ENCODE measurements at regions not wholly inside any gene's neighbourhood (a gene's known extent, or its start where the extent isn't known, plus 50 kb on each side); places are given as distances from the start of the nearest gene placed in this dataset.

- CTCF ChIA-PET = no interaction called here
- no peak for TF ChIP-seq CTCF (IDR thresholded peaks at IDR 0.05; ENCODE audit: control extremely low read depth, extremely low read depth, low read depth, missing control alignments)
- no peak for DNase-seq (ENCODE audit: extremely low spot score)
- POLR2A ChIA-PET = no interaction called here
Measured at GRCh38 chr4:19230906-19231545, 1020.7 kb upstream of the SLIT2 start.

DNA sequence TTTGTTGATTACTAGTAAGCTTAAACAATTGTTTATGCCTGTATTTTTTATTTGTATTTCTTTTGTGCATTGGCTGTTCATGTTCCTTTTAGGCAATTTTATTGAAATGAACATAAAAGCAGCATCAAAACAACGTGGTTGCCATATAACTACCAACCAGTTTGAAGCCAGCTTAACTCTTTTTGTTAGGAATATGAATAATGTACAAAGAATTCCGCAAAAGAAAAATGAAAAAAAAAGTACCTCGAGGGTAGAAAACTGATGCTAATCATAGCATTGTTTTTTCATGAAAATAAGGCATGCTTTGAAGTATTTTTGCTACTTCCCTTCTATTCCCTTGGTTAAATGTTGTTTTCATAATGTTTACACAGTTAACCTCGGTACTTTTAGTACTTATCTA, 1024.0 kb upstream of the SLIT2 start:
- CTCF ChIA-PET = interaction anchor here (1.0 kb wide), 1 partner anchor 21 kb away, joined by 3 read pairs; no protein-coding TSS in a partner anchor
- TF ChIP-seq CTCF (IDR thresholded peaks at IDR 0.05; ENCODE audit: control extremely low read depth, extremely low read depth, low read depth, missing control alignments) = no peak
- no peak for DNase-seq (ENCODE audit: extremely low spot score)
- POLR2A ChIA-PET = no interaction called here

DNA sequence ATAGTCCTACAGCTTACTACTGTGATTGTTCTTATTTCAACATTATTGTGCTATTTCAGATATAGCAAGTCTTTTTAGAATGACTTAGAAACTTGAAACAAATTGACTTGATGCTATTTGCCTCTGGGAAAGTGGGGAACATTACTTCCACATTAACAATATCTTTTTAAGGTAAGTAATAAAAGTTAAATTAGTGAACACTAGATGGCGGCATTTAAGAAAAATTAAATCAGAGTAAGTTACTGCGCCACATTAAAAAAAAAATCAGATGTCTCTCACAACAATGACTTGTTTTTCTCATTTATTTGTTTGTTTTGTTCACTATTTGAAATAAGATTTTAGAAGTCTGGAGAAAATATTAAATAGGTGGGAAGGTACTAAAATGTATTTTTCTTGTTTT, 1026.9 kb upstream of the SLIT2 start:
- POLR2A ChIA-PET = no interaction called here

DNA sequence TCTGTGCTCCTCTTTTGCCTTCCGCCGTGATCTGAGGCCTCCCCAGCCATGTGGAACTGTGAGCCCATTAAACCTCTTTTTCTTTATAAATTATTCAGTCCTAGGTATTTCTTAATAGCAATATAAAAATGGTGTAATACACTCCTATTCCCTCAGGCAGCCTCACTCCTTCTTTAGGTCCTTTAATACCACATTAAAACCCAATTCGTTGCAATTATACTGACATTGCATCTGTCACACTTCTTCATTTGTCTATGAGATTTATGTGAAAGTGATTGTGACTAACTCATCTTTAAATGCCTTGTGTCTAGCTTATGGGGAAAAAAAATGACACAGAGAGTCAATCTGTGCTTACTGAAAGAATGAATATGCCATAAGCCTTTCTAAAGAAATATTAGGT, 1035.2 kb upstream of the SLIT2 start:
- POLR2A ChIA-PET = no interaction called here
- TF ChIP-seq CTCF (IDR thresholded peaks at IDR 0.05; ENCODE audit: control extremely low read depth, extremely low read depth, low read depth, missing control alignments) = no peak
- CTCF ChIA-PET = no interaction called here
- no peak for DNase-seq (ENCODE audit: extremely low spot score)

More for the DNA sequence above, 1026.9 kb upstream of the SLIT2 start:
- peak; percentile 13 for DNase-seq (ENCODE audit: extremely low spot score)
- CTCF ChIA-PET = interaction anchor here (2.8 kb wide), 1 partner anchor 1023 kb away, joined by 10 read pairs; no protein-coding TSS in a partner anchor
- peak; percentile 11 for TF ChIP-seq CTCF (IDR thresholded peaks at IDR 0.05; ENCODE audit: control extremely low read depth, extremely low read depth, low read depth, missing control alignments)

DNA sequence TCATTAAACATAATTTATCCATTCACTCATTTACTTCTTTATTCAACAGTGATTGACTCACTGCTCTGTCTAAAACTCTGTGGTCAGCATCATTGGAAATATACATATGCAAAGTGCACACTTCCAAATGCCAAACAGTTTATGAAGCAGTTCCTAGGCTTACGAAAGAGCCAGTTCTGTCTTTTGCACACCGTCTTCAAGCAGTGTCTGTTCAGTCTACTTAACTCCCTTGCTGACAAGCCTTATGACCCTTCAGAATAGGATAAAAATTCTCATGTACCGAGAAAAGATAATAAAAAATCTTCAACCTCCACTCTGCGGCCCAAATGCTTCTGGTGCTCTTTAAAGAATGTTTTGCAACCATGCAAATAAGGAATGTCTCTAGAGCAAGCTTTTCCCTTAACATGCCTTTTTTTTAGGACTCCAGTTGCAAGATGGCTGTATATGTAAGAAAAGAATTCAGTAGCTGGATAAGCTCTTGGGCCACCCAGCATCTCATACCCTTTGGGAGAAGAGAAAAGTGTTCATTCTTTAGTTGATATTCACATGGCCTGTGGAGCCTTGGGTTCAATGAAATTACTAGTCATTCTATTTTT, 1037.0 kb upstream of the SLIT2 start:
- CTCF ChIA-PET = no interaction called here
- DNase-seq (ENCODE audit: extremely low spot score) = no peak
- no peak for TF ChIP-seq CTCF (IDR thresholded peaks at IDR 0.05; ENCODE audit: control extremely low read depth, extremely low read depth, low read depth, missing control alignments)
- POLR2A ChIA-PET = no interaction called here

- ChIA-PET POLR2A (no interaction called here), CTCF (no interaction called here)
- no peak for DNase-seq (ENCODE audit: extremely low spot score)
Measured at GRCh38 chr4:19213388-19213787, 1038.3 kb upstream of the SLIT2 start.

More at GRCh38 chr4:19213388-19213787, 1038.3 kb upstream of the SLIT2 start:
- TF ChIP-seq CTCF (IDR thresholded peaks at IDR 0.05; ENCODE audit: control extremely low read depth, extremely low read depth, low read depth, missing control alignments) = no peak

Measured in GM10248 (cell line).